Endometrium (tissue), 2 donors: ENCODE measurements at regions not wholly inside any gene's neighbourhood (a gene's known extent, or its start where the extent isn't known, plus 50 kb on each side); places are given as distances from the start of the nearest gene placed in this dataset.
"Not testable (repeated sequence)": the region's sequence is repeated elsewhere in the genome, so short reads cannot be mapped to it uniquely, and the experiment has no call there.

ENCODE experiments used
- FAIRE-seq: peaks from 2 replicates; lab custom pipeline; 2012; peaks lifted over from hg19 to GRCh38; lab: Jason Lieb, UNC
- donor health status: control.
- donor health status: control.

DNA sequence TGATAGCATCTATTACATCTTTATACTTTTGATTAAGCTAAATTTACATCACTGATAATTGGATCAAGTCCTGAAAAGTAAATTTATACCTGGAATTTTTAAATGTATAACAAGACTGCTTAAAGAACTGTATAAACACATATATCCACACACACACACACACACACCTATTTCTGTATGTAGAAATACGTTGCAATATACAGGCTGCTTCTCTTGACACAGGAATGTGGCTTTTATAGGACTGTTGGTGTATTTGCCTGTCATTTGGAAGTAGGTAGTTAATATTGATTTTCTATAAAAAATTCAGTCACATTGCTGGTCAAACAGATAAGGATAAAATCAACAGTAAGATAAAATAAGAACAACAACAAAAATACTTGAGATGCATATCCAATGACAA lies 708.5 kb upstream of the RAG2 start:
- no peak for FAIRE-seq

DNA sequence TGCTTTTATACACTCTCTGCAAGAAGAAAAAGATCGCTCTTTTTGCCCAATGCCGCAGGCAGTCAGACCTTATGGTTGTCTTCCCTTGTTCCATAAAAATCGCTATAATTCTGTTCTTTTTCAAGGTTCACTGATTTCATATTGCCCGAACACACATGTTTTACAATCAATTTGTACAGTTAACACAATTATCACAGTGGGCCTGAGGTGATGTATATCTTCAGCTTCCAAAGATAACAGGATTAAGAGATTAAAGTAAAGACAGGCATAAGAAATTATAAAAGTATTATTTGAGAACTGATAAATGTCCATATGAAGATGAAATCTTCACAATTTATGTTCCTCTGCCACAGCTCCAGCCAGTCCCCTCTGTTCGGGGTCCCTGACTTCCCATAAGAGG lies 703.4 kb upstream of the RAG2 start:
- FAIRE-seq: not testable (repeated sequence)

DNA sequence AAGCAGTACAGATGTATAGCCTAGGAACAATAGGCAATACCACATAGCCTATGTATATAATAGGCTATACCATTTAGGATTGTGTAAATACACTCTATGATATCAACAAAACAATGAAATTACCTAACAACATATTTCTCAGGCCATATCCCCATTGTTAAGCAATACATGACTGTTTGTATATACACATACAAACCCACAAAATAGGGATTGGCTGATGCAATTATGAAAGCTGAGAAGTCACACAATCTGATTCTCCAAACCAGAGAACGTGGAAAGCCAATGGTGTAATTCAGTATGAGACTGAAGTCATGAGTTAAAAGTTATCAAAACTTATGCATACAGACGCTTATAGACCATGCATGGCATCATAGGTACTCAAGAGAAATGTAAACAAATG lies 700.1 kb upstream of the RAG2 start:
- no peak for FAIRE-seq

DNA sequence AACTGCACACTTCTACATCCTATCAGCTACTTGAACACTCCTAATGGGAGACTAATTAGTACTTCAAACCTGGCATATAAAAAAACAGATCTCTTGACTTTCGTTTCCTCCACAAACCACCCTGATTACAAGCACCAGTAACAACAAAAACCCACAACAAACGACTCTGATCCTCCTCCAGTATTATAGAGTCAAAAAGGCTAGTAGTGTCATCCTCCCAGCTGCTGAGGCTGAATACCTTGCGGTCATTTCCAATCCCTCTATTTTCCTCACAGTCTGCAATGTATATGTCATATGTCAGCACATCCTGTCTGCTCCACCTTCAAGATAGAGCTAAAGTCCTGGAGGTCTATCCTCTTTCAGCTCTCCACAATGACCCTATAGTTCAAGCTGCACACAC lies 688.9 kb upstream of the RAG2 start:
- no peak for FAIRE-seq

DNA sequence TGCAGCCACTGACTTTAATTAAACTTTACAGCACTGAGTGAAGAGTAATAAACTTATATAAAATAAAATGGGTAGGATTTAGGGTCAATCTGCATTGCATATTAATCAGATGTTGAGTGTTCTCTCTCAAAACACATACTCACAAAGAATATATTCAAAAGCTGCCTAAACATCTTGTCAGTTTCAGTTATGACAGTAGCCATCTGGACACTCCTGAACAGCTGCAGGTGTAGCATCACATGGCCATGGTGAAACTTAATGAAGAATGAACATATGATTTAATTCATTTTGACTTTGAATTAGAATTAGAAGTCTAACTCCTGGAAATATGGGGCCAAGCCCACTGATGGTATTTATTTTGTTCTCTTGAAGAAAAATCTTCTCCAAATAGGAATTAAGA lies 684.3 kb upstream of the RAG2 start:
- FAIRE-seq: no peak

DNA sequence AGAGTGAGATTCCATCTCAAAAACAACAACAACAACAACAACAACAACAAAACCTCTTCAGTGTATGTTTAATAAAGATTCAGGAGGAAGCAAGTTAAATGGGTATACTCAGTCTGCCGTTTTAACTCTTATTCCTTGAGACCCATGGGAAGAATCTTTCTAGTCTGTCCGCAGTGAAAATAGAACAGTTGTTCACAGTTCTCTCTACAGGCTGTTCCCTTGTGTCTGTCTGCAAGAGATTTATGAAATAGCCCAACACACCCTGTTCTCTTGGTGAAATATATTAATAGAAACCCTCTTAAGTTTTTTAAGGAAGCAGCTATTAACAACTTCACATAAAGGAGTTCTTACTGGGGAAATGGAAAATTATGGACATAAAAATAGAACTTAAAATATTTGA lies 682.2 kb upstream of the RAG2 start:
- FAIRE-seq: no peak

DNA sequence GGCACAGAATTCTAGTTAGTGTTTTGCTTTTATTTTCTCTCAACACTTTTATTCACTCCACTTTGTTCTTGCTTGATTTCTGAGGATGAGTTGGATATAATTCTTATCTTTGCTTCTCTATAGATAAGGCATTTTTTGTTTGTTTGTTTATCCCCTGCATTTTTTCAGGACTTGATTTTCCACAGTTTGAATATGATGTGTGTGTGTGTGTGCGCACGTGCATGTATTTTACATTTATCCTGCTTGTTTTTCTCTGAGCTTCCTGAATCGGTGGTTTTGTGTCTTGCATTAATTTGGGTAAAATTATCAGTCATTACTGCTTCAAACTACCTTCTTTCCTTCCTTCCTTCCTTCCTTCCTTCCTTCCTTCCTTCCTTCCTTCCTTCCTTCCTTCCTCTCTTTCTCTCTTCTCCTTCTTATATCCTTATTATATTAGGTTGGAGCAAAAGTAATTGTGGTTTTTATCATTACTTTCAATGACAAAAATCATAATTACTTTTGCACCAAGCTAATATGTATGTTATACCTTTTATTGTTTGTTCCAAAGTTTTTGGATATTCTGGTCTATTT lies 679.9 kb upstream of the RAG2 start:
- no peak for FAIRE-seq

DNA sequence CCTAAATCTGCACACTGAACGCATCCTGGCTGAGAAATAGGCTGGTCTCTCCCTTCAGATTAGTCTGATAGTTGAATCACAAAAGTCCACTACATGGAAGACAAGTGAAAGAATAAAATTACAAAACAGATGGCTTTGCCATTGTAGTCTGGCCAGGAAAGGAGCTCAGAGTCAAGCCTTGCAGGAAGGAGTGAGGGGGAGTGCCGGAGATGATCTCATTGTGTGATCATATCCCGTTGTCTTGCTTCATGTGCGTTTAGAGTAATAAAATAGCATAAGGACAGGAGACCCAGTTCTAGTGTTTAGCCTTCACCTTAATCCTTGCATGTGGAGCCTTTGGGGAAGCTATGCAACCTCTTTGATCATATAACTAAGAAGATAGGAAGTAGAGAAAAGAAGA lies 666.7 kb upstream of the RAG2 start:
- no peak for FAIRE-seq

DNA sequence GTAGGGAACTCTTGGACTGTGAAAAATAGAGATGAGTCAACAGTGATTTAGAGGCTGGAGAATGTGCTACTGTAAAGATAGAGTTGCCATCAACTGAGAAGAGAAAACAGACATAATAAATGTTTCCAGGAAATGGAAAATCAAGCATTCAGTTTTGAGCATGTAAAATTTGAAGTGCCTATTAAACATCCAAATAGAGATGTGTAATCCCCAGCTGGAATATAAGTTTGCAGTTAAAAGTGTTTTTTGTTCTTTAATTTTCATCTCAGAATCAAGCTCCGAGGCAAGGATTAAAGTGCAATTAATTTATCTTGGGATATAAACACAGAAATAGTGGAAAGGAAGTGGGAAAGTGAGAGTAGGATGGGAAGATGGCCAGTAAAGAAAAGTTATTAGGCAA lies 666.0 kb upstream of the RAG2 start:
- FAIRE-seq: no peak

DNA sequence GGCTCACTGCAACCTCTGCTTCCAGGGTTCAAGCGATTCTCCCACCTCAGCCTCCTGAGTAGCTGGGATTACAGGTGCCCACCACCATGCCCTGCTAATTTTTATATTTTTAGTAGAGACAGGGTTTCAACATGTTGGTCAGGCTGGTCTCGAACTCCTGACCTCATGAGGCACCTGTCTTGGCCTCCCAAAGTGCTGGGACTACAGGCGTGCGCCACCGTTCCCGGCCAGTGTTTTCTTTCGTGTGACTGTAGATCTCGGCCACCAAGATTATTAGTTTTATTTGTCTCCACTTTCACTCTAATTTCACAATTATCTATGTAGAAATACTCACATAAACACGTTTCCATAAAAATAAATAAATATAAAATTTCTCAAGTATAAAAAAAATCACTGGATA lies 665.4 kb upstream of the RAG2 start:
- not testable (repeated sequence) for FAIRE-seq

DNA sequence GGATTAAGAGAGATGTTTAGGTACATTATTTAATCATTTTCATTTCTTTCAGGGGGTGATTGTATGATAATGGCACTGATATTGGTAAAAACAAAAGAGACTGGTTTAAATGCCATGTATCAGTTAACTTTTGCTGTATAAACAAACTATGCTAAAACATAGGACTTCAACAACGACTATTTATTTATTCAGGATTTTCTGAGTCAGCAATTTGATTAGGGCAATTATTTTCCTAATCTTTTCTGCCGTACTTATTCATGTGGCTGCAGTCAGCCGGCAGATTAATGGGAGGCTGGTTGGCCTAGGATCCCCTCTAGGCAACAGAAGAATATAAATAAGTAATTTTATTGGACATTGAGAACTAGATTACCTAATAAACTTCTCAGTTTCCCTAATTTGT lies 661.7 kb upstream of the RAG2 start:
- no peak for FAIRE-seq

DNA sequence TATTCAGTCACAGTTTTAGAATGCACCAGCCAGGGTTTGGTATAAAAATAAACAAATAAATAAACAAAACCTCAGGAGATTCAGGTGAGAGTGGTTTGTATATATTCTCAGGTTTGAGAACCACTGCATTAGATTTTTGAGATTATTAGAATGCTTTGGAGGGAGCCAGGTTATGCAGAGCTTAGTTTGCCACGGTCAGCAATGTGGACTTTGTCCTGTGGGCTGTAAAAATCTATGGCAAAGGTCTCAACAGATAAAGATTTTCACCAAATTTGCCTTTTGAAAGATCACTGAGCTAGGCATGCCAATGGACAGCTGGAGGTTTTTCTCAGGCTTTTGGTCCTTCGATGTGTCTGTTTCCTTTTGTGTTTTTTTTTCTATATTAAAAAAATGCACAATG lies 650.1 kb upstream of the RAG2 start:
- FAIRE-seq: no peak

DNA sequence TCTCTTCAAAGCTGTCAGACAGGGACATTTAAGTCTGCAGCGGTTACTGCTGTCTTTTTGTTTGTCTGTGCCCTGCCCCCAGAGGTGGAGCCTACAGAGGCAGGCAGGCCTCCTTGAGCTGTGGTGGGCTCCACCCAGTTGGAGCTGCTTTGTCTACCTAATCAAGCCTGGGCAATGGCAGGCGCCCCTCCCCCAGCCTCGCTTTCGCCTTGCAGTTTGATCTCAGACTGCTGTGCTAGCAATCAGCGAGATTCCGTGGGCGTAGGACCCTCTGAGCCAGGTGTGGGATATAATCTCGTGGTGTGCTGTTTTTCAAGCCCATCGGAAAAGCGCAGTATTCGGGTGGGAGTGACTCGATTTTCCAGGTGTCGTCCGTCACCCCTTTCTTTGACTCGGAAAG lies 648.1 kb upstream of the RAG2 start:
- not testable (repeated sequence) for FAIRE-seq

DNA sequence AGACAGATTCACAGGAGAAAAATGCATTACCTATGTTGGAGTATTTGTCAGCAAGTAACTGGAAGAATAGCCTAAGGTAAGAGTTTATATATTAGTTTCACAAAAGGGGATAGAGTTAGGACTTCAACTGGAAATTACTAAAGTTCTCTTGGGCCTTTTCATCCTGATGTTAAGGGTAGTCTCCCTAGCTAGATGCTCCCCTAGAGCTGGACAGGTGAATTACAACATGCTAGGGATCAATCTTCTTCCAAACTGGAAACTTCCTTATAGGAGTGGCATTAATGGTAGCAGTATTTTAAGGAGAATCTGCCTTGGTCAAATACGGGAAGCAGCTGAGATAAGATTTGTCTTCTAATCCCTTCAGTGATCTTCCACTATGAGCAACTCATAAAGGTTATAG lies 632.8 kb upstream of the RAG2 start:
- no peak for FAIRE-seq

DNA sequence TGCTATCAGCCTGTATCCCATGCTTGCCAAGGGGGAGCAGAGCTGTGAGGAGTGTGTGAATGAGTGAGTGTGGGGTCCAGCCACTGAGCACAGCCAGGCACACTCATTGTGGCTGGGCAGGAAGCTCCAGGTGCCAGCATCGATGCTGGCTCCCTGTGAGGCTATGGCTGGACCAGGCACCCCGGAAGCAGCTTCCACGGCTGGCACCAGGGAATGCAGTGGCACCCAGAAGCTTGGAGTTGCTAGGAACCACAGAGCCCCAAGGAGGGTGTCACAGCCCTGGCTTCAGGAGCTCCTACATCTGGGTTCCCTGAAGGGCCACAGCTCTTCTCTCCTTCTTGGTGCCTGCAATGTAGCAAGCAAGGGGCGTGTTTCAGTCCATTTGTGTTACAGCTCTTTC lies 625.9 kb upstream of the RAG2 start:
- no peak for FAIRE-seq

DNA sequence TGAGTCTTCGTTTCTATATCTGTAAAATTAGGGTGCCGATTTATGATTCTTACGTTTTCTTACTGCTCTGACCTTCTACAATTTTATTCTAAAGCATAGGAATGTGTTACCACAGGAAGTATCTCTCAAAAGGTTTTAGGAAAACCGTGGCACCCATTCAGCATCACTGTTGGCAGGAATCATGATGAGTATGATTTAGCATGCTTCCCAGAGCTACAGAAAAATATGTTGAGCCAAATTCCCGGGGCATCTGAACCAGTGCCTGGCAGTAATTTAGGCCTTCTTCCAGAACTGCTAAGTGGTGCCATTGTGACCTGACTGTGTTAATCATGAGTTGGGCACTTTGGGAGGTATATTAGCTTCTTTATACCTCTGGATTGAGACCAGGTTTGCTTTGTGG lies 605.0 kb upstream of the RAG2 start:
- FAIRE-seq: no peak

DNA sequence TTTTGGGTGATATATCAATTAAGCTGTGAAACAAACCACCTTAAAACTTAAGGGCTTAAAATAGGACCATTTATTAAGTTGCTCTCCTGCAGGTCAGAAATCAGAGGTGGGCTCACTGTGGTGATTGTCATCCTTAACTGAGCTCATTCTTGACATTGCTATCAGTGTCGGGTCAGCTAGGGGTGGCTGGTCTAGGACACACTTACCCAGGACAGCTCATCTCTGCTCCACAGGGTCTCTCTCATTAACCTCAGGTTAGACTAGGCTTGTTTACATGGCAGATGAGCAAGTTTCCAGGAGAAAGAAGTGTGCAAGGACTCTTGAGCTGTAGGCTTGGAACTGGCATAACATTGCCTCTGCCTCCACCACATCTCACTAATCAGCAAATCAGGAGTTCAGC lies 601.0 kb upstream of the RAG2 start:
- no peak for FAIRE-seq

DNA sequence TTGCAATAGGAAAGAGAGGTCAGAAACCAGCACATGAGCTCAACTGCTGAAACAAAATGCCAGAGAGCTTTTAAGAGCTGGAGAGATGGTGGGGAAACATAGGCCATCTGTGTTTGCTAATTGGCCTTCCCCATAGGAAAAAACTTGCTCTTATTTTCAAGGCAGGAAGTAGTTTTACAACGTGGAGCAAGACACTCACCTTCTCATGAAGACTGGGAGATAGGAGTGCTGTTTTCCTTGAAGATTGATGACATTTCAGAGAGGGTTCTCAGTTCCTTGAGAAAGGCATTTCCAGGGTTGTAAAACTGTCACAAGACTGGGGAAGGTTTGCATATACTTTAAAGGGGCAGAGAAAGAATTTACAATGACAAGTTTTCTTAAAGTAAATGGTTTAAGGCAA lies 586.3 kb upstream of the RAG2 start:
- FAIRE-seq: no peak

DNA sequence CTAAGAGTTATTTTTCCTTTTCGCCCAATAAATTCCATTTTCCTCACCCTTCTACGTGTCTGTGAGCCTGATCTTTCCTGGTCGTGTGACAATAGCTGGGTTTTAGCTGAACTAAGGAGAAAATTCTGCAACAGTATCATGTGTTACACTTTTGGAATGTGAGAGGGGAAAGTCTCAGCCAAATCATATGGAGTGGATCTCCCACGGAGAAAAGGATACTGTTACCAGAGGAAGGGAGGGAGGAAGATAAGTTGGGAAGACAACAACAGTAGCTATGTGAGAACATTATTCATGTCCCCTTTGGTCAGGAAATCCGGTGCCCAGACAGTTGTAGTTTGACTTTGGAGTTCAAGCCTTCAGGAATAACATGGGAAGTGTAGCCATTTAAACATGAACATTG lies 584.0 kb upstream of the RAG2 start:
- FAIRE-seq: no peak

DNA sequence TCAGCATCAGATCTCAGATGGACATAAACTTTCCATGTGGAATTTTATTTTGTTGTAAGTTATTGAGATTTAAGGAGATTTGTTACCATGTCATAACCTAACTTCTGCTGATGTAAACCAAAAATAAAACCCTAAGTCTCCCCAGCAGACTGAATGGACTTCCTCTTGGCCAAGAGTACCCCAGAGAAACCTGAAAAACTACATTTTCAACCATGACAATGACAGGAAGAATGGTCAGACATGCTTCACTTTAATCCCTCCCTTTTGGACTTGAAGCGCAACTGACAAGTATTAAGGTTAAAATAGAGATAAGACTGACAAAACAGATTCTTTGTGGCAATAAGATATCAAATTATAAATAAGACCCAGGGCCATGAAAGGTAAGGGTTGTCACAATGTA lies 579.7 kb upstream of the RAG2 start:
- no peak for FAIRE-seq

DNA sequence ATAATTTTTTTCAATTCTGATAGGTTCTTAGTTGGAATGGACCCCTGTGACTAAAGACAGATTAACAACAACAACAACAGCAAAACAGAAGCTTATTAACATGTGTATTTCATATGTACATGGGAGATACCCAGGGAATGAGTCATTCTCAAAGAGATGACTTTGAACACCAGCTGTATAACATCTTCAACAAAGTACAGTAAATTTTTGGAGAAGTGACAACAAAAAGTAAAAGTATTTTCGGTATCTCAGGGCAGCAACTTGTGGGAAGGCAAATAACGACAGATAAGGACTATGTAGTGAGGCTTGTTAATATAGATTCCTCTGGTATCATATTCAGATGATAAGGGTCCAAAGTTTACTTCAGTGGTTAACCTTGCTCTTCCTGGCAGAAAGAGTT lies 573.4 kb upstream of the RAG2 start:
- no peak for FAIRE-seq

DNA sequence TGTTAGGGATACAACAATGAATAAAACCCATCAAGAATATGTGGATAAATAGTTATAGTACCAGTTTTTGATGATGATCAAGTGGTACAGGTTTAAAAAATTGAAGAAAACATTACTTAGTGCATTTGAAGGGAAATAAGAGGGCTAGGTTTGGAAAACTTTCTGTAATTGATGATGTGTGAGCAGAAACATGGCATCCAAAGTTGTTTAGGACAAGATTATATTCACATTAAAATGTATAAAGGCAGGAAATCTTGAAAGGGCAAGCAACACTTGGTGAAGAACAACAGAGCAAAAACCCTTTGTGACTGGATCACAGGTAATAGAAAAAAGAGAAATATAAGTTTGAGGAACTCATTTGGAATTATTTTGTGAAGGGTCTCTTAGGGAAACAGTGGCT lies 572.3 kb upstream of the RAG2 start:
- FAIRE-seq: no peak

DNA sequence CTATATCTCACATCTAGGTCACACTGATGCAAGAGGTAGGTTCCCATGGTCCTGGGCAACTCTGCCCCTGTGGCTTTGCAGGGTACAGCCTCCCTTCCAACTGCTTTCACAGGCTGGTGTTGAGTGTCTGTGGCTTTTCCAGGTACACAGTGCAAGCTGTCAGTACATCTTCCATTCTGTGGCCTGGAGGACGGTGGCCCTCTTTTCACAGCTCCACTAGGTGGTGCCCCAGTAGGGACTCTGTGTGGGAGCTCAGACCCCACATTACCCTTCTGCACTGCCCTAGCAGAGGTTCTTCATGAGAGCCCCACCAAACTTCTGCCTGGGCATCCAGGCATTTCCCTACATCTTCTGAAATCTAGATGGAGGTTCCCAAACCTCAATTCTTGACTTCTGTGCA lies 547.4 kb upstream of the RAG2 start:
- not testable (repeated sequence) for FAIRE-seq

DNA sequence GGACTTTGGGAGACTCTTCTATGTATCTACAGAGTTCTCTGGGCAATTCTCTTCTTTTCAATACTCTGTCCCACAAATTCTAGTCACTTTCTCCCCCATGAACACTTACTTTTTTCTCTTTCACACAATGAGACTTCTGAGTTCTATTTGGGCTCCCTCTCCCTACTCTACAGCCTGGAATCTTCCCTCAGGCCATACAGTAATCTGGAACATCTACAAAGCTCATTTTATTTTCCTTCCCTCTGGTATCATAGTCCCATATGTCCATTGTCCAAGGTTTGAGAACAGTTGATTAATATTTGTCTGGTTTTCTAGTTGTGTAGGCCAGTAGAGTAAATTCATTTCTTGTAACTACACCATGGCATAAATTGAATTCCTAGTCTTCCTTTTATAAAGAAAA lies 544.6 kb upstream of the RAG2 start:
- no peak for FAIRE-seq

DNA sequence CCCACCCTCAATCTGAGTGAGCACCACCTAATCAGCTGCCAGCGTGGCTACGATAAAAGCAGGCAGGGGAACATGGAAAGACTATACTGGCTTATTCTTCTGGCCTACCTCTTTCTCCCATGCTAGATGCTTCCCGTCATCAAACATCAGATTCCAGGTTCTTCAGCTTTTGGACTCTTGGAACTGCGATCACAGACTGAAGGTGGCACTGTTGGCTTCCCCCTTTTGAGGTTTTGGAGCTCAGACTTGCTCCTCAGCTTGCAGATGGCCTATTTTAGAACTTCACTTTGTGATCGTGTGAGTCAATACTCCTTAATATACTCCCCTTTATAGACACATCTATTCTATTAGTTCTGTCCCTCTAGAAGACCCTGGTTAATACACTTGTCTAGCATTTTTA lies 543.7 kb upstream of the RAG2 start:
- FAIRE-seq: no peak
